HepG2 (cell line): ENCODE measurements at regions not wholly inside any gene's neighbourhood (a gene's known extent, or its start where the extent isn't known, plus 50 kb on each side); places are given as distances from the start of the nearest gene placed in this dataset.
"Not testable (repeated sequence)": the region's sequence is repeated elsewhere in the genome, so short reads cannot be mapped to it uniquely, and the experiment has no call there.

ENCODE experiments used
- ATAC-seq: fragments of 200-7000 bp; cut with Tn5 transposase; 3 replicates; pipeline ENCODE4 v1.9.1; 2020; ENCODE audit warnings: mild to moderate bottlenecking, moderate library complexity
- BruUV-seq: library from RNA; stranded (reverse); fragments of 400-500 nt; replicated peaks from 2 replicates; lab custom pipeline; 2021; lab: Mats Ljungman, UMichigan
- CTCF ChIA-PET: fragments of 300-600 bp; formaldehyde crosslinking; extraction: SDS; loops from one replicate; lab custom pipeline; 2021; ENCODE audit warnings: low total read pairs, inconsistent platforms, low intra/inter-chr PET ratio; lab: Yijun Ruan, JAX
- POLR2A ChIA-PET: fragments of 350-600 bp; sonication (Branson Sonifier 250); formaldehyde crosslinking; loops from one replicate; lab custom pipeline; 2020; ENCODE audit warnings: antibody characterized with exemption, inconsistent platforms; lab: Yijun Ruan, JAX
- DNase-seq: peaks from one replicate; pipeline ENCODE4 v3.0.0-alpha.2; 2015; ENCODE audit warnings: low spot score
- FAIRE-seq: peaks from 3 replicates; lab custom pipeline; 2011; peaks lifted over from hg19 to GRCh38; lab: Jason Lieb, UNC
- H2AFZ ChIP-seq: one replicate; pipeline ENCODE4 v1.6.1; 2011; ENCODE audit warnings: low read length, inconsistent platforms
- H3K27ac ChIP-seq: fragments of 300-600 bp; 3 replicates; pipeline ENCODE4 v1.8.0; 2011; ENCODE audit warnings: mixed run types, mild to moderate bottlenecking, mixed read lengths, low read length, inconsistent platforms; ENCODE audit not compliant: insufficient read depth; ENCODE audit errors: extremely low read length
- H3K27me3 ChIP-seq, 2 experiments: fragments of 200-600 bp in 1 of 2; 2 replicates in 1 of 2; 3 replicates in 1 of 2; pipeline versions ENCODE4 v1.6.0 to v1.8.0; 2011; ENCODE audit warnings: low read length in 2 of 2, mild to moderate bottlenecking in 2 of 2, moderate library complexity in 2 of 2, inconsistent platforms in 1 of 2; ENCODE audit not compliant: insufficient read depth in 2 of 2, control insufficient read depth in 1 of 2
- H3K36me3 ChIP-seq, 2 experiments: fragments of 200-600 bp in 1 of 2; replicated peaks in 1 of 2; 2 replicates in 1 of 2; 3 replicates in 1 of 2; pipeline versions ENCODE4 v1.5.1 to v1.8.0; 2011; ENCODE audit warnings: low read length in 2 of 2, inconsistent platforms in 1 of 2; ENCODE audit not compliant: insufficient read depth in 2 of 2, control insufficient read depth in 1 of 2
- H3K4me1 ChIP-seq: 2 replicates; pipeline ENCODE4 v1.5.1; 2012; ENCODE audit warnings: low read length, inconsistent platforms; ENCODE audit not compliant: insufficient read depth
- H3K4me2 ChIP-seq: 2 replicates; pipeline ENCODE4 v1.6.0; 2011; ENCODE audit warnings: low read depth, low read length, inconsistent platforms
- H3K4me3 ChIP-seq, 3 experiments: fragments of 200-600 bp in 1 of 3; sonication (generic), shearing (Covaris generic) in 1 of 3; replicated peaks in 1 of 3; 2 replicates each; pipeline ENCODE4 v1.5.1; 2011 to 2016; ENCODE audit warnings: low read length in 3 of 3, inconsistent platforms in 2 of 3, low read depth in 2 of 3, mild to moderate bottlenecking in 2 of 3, control low read depth in 1 of 3, mixed read lengths in 1 of 3; ENCODE audit not compliant: insufficient read depth in 1 of 3
- H3K79me2 ChIP-seq: one replicate; pipeline ENCODE4 v1.6.1; 2011; ENCODE audit warnings: low read length, inconsistent platforms; ENCODE audit not compliant: insufficient read depth
- H3K9ac ChIP-seq: 2 replicates; pipeline ENCODE4 v1.6.0; 2011; ENCODE audit warnings: mild to moderate bottlenecking, low read depth, low read length, inconsistent platforms; ENCODE audit not compliant: insufficient read depth
- H3K9me3 ChIP-seq: 2 replicates; pipeline ENCODE4 v1.5.1; 2012; ENCODE audit warnings: mild to moderate bottlenecking, low read length
- H4K20me1 ChIP-seq: 2 replicates; pipeline ENCODE4 v1.6.0; 2011; ENCODE audit warnings: inconsistent platforms, mild to moderate bottlenecking, low read length, moderate library complexity; ENCODE audit not compliant: insufficient read depth
- WGBS: methylation state at CpG from one replicate; pipeline ENCODE4 v1.1.6; 2017; ENCODE audit warnings: low lambda C conversion rate; 5-methylcytosine and 5-hydroxymethylcytosine counted together
- in situ Hi-C: cut with HindIII; loops from 2 replicates; pipeline ENCODE4 v1.10.0; 2017; ENCODE audit warnings: low pct_unique_long_range_greater_than_20kb; ENCODE audit not compliant: extremely low pct_ligation_motif_present
- intact Hi-C: fragments of 100-400 bp; cut with micrococcal nuclease; formaldehyde crosslinking; loops from one replicate; pipeline ENCODE4 v1.10.0; 2022; ENCODE audit not compliant: unreplicated experiment

DNA sequence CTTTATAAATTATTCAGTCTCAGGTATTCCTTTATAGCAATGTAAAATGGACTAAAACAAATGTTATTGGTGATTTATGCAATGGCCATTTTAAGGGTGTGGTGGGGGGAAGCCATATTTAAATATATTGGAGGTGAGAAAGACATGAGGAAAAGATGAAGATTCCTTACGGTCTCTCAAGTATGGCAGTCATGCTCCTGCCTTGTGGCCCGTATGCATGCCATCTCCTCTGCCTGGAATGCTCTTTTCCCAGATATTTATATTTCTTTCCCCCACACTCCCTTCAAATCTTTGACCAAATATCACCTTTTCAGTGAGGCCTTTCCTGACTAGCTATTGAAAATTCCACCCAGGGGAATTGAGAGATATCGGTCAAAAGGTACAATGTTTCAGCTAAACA, 206.0 kb downstream of the POTEM start:
- BruUV-seq, H2AFZ ChIP-seq, H3K4me3 ChIP-seq, H3K4me1 ChIP-seq, FAIRE-seq, H3K27me3 ChIP-seq, H3K36me3 ChIP-seq, CTCF ChIA-PET, intact Hi-C loops, in situ Hi-C loops, H3K79me2 ChIP-seq, H4K20me1 ChIP-seq, H3K9ac ChIP-seq, H3K27ac ChIP-seq, H3K9me3 ChIP-seq, DNase-seq, ATAC-seq, POLR2A ChIA-PET, H3K4me2 ChIP-seq: not testable (repeated sequence)
- WGBS = 18% methylated on average over 3 of the region's 3 CpGs

DNA sequence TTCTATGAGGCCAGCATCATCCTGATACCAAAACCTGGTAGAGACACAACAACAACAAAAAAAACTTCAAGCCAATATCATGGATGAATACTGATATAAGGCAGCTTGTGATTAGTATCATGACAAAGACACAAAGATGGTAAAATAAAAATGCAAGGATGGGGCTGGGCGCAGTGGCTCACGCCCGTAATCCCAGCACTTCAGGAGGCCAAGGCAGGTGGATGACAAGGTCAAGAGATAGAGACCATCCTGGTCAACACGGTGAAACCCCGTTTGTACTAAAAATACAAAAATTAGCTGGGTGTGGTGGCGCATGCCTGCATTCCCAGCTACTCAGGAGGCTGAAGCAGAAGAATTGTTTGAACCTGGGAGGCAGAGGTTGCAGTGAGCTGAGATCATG, 210.2 kb downstream of the POTEM start:
- H3K9ac ChIP-seq, POLR2A ChIA-PET, H4K20me1 ChIP-seq, H3K4me2 ChIP-seq, H3K27me3 ChIP-seq, H3K79me2 ChIP-seq, FAIRE-seq, H3K27ac ChIP-seq, H3K4me3 ChIP-seq, DNase-seq, in situ Hi-C loops, intact Hi-C loops, H3K36me3 ChIP-seq, H3K4me1 ChIP-seq, H2AFZ ChIP-seq, H3K9me3 ChIP-seq, CTCF ChIA-PET, ATAC-seq, BruUV-seq: not testable (repeated sequence)
- 24% methylated on average over 4 of the region's 6 CpGs for WGBS

DNA sequence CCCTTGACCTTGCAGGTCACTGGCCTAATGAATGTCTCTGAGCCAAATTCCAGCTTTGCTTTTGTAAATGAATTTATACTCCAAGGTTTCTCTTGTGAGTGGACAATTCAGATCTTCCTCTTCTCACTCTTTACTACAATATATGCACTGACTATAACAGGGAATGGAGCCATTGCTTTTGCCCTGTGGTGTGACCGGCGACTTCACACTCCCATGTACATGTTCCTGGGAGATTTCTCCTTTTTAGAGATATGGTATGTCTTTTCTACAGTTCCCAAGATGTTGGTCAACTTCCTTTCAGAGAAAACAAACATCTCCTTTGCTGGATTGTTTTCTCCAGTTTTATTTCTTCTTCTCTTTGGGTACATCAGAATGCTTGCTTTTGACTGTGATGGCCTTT, 213.1 kb downstream of the POTEM start:
- BruUV-seq, H3K4me1 ChIP-seq, H3K27ac ChIP-seq, FAIRE-seq, H3K9ac ChIP-seq, H3K4me2 ChIP-seq, H3K27me3 ChIP-seq, ATAC-seq, H2AFZ ChIP-seq, intact Hi-C loops, POLR2A ChIA-PET, CTCF ChIA-PET, H4K20me1 ChIP-seq, H3K9me3 ChIP-seq, H3K36me3 ChIP-seq, DNase-seq, H3K4me3 ChIP-seq, H3K79me2 ChIP-seq, in situ Hi-C loops: not testable (repeated sequence)
- 43% methylated on average over 2 of the region's 2 CpGs for WGBS

- H3K27ac ChIP-seq, H3K4me3 ChIP-seq, H2AFZ ChIP-seq, H4K20me1 ChIP-seq, H3K4me2 ChIP-seq, BruUV-seq, H3K4me1 ChIP-seq, POLR2A ChIA-PET, DNase-seq, in situ Hi-C loops, H3K9me3 ChIP-seq, H3K27me3 ChIP-seq, H3K79me2 ChIP-seq, H3K9ac ChIP-seq, FAIRE-seq, CTCF ChIA-PET, H3K36me3 ChIP-seq, ATAC-seq, intact Hi-C loops: not testable (repeated sequence)
- 3% methylated on average over 3 of the region's 3 CpGs for WGBS
Observed at GRCh38 chr14:19180881-19181280, 213.6 kb downstream of the POTEM start.
